OCI-LY3 (cell line): ENCODE measurements at regions not wholly inside any gene's neighbourhood (a gene's known extent, or its start where the extent isn't known, plus 50 kb on each side); places are given as distances from the start of the nearest gene placed in this dataset.

Experiments
- EZH2phosphoT487 ChIP-seq: fragments of 200-600 bp; shearing (Covaris generic); IDR thresholded peaks from 2 replicates; pipeline ENCODE4 v1.6.1; 2018; ENCODE audit warnings: antibody characterized with exemption, mixed run types, low read depth
- TF ChIP-seq, protein P1 (sequence below): fragments of 200-600, 300-600 bp; sonication (generic); IDR thresholded peaks from 2 replicates; pipeline ENCODE4 v1.5.1; 2014; ENCODE audit warnings: antibody characterized with exemption, low read length, low read depth

DNA sequence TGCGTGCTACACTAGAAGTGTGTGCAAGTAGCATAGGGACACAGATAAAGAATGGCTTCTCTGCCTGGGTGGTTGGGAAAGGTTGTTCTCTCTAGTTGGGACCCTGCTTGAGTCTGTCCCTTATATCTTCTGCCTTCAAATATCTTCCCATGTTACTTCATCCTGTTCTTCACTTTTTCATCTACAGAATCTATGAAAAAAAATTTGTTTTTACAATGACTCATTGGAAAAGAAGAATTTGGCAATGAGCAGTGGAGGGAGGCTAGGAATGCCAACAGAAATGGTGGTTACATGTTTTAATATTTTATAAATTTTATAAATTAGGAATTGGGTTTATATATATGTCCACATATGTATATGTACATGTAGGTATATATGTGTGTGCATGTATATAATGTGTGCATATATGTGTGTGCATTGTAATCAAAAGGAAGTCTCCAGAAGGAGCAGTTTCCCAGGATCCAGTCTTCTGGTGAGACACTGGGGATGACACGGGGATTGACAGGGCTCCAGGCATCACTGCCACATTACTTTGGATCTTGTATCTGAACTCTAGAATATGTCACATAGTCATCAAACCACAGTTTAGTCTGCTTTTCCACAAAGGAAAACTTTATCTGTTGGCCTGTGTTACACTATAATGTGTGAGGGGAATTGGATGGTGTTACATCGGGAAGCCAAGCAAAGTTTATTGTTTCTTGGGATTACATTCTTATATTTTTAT lies 75.3 kb upstream of the RIPOR2 start:
- TF ChIP-seq, protein P1, sequence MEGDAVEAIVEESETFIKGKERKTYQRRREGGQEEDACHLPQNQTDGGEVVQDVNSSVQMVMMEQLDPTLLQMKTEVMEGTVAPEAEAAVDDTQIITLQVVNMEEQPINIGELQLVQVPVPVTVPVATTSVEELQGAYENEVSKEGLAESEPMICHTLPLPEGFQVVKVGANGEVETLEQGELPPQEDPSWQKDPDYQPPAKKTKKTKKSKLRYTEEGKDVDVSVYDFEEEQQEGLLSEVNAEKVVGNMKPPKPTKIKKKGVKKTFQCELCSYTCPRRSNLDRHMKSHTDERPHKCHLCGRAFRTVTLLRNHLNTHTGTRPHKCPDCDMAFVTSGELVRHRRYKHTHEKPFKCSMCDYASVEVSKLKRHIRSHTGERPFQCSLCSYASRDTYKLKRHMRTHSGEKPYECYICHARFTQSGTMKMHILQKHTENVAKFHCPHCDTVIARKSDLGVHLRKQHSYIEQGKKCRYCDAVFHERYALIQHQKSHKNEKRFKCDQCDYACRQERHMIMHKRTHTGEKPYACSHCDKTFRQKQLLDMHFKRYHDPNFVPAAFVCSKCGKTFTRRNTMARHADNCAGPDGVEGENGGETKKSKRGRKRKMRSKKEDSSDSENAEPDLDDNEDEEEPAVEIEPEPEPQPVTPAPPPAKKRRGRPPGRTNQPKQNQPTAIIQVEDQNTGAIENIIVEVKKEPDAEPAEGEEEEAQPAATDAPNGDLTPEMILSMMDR = no peak
- TF ChIP-seq EZH2phosphoT487 = no peak
